CD1c-positive myeloid dendritic cell (primary cell): ENCODE measurements at regions not wholly inside any gene's neighbourhood (a gene's known extent, or its start where the extent isn't known, plus 50 kb on each side); places are given as distances from the start of the nearest gene placed in this dataset.
A peak's percentile ranks its signal among the peaks of the same experiment; 100 is the strongest.
"Not testable (repeated sequence)": the region's sequence is repeated elsewhere in the genome, so short reads cannot be mapped to it uniquely, and the experiment has no call there.

ENCODE experiments used
- DNase-seq: peaks from one replicate; pipeline ENCODE4 v3.0.0-alpha.2; 2016; ENCODE audit errors: extremely low spot score

DNA sequence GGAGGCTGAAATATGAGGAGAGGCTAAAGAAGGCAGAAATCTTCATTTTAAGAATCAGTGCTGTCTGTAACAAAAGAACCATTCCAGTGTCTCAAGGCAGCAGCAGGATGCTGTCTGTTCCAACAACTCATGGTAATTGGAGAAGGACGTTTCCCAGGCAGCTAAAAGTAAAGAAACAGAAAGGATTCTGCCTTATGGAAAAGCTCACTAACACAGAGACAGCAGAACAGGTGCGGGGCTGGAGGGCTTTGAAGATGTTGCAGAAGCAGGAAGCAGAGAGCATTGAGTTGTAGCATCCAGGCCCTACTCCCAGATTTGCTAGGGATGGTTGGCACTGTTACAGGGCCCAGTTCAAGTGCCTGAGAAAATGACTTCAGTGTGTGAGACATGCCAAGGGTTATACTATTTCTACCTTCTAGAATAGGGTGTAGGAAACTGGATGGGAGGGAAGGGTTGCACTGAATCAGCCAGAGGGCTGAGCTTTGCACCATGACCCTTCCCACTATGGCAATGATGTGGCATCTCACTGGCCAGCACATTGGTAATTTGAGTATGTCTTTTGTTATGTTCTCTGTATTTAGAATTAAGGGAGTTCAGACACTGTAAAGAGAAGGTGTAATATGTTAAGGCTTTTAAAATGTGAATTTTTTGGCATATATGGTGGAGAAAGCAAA lies 160.0 kb upstream of the FBXO33 start:
- no peak for DNase-seq

DNA sequence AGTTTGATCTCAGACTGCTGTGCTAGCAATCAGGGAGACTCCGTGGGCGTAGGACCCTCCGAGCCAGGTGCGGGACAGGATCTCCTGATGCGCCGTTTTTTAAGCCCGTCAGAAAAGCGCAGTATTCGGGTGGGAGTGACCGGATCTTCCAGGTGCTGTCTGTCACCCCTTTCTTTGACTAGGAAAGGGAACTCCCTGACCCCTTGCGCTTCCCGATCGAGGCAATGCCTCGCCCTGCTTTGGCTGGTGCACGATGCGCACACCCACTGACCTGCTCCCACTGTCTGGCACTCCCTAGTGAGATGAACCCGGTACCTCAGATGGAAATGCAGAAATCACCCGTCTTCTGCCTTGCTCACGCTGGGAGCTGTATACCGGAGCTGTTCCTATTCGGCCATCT lies 157.6 kb upstream of the FBXO33 start:
- not testable (repeated sequence) for DNase-seq

DNA sequence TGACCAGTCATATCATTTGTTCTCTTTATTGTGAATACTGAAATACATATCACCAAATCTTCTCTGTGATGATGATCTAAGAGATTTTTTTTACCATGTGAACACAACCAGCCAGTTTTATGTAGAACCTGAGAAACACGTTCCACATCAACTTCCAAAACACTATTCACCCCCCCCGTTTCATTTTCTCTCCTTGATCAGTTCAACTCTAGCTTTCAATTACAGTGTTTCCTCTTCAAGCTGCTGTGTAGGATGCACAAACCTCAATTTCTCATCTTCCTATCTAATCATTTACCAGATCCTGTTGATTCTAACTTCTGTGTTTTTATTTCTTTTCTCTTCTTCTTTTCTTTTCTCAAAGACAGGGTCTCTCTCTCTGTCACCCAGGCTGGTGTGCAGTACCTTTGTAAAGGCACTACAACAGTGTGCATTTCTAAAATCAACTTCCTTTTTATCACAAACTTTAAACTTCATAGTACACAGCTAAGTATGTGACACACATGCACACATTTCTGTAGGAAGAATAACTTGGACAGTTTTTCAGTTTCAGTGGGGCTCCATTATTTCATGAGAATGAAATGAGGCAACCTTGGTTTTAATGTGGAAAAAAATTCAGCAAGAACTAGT lies 149.9 kb upstream of the FBXO33 start:
- DNase-seq, result no peak

DNA sequence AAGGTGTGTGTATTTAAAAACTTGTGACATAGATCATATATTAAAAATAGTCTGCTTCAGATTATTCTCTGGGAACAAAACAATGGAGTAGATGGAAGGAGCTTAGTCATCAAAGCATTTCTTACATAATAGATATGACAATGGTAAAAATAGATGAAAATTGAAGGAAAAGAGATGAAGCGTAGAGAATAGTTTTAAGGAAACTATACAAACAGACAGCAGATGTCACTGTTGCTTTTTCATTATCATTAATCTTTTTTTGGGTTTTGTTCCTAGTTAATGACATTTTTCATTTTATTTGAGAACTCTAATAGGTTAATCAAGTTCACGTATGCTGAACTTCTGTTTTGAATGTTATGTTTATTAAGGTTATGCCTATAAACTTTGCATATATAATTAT lies 149.2 kb upstream of the FBXO33 start:
- DNase-seq, result no peak

DNA sequence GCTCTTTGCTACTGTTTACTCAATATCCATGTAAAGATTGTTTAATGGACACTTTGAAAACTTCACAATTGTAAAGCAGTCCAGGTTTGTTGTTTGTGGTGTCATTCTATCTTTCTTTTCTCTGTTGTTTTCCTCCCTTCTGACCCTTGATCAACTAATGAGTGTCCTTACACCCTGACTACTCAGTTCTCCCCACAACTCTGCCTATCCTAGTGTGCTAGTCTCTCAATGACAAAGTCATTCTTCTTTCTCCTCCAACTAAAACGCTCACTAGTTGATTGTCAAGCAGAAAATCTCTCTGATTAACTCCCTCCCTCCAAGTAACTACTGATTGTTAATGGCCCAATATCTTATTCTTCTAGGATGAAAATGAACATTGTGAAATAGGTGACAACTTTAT lies 148.5 kb upstream of the FBXO33 start:
- no peak for DNase-seq

DNA sequence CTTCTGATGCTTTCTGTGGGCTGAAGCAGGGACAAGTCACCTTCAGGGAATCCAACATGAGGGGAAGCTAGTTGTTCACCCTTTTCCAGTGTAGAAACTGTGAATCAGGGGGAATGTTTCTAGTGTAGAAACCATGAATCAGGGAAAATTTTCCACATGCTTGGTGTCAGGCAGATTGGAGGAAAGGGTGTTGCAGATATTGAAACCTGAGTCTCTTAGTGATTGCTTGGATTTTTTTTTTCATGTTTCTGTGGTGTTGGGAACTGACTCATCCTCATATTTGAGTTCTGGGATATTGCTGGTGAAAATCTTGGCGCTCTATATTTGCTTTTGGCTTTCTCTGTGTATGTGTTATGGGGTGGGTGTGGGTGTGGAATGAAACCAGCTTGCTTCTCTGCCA lies 144.5 kb upstream of the FBXO33 start:
- no peak for DNase-seq

DNA sequence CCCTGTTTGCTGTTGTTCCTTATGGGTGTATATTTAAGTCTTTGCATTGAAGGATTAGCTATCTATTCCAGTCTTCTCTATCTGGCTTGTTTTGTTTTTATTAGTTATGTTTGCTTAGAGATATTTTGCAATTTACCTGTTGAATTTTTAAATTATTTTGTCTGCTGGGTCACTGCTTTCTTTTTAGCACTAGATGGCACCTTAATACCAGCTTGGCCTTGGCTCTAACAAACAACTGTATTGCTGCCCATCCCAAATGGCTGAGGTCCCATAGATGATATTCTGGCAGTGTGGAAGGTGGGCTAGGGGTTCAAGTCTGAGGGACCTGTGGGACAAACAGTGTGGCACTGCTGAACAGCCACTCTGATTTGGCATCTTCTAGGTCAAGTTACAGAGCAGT lies 144.0 kb upstream of the FBXO33 start:
- DNase-seq, result no peak

DNA sequence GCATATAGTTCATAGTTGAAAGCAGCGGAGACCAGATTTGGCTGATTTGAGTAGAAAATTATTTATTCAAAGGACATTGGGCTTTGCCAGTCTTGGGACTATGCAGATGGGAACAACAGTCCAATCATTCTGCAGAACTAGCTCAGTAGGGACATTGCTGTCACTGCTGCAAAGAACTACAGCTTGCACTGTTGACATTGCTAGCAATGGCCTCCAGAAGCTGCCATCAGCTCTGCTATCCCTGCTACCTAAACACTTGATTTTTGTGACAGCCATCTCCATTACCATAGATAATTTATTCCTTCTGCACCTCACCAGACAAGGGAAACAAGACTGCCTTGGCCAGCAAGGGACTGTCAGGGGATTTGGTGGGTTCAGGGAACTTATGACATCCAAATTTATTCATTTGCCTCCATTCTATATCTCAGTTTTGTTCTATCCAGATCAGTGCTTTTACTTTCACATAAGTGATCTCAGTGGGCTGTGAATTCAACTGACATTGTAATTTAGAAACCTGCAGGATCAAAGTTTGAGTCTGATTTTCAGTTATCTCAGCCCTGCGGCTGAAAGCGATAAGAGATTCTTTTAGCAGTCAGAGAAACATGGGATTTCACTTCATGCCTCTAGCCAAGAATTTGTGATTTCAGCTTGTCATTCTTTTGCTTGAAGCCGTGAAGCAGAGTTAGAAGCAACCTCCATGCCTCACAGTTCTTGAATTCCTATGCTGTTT lies 136.7 kb upstream of the FBXO33 start:
- DNase-seq, result no peak

DNA sequence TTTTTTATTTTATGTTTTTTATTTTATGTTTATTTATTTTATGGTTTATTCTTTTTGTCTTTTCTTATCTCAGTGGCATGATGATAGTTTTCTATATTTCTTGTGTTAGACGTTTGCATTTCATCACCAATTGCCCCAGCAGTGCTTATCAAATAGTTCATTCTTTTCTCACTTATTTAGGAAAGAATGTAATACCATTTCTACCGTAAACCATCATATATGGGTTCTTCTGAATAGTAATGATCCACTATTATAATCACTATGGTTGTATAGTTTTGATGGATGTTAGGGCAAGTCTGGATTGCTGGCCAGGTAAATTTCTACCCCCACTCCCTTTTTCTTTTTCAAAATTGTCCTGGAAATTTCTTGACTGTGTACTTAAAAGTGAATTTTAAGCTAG lies 134.6 kb upstream of the FBXO33 start:
- DNase-seq, result no peak

DNA sequence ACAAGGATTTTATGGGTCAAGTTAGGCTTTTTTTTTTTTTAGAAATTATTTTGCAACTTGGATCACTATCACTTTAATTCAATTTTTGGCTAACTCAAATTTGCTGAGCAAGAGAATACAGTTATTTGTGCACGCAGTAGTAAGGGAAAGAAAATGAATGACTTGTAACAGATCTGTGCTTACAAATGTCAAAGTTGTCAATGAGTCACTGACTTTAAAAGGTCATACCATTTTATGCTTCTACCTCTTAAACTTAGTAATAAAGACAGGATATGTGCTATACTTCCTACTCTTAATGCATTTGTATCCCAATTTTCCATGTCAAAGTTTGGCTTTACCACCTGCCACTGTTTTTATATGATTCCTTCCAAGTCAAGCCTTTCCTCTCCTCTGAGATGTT lies 131.1 kb upstream of the FBXO33 start:
- DNase-seq, result no peak

DNA sequence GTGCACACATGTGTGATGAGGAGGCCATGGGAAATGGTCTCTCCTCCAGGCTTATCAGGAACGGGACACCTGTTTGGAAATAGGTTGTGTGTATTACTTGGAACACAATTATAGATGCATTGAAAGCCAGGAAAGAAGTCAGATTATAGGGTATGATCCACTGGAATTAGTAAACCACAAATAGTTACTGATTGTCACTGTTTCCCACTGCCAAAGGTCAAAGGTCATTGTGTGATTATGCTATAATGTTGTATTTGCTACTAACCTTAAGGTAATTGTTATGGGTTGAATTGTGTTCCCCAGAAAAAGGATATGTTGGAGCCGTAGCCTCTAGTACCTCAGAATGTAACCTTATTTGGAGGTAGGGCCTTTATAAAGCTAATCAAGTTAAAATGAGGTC lies 129.9 kb upstream of the FBXO33 start:
- no peak for DNase-seq

DNA sequence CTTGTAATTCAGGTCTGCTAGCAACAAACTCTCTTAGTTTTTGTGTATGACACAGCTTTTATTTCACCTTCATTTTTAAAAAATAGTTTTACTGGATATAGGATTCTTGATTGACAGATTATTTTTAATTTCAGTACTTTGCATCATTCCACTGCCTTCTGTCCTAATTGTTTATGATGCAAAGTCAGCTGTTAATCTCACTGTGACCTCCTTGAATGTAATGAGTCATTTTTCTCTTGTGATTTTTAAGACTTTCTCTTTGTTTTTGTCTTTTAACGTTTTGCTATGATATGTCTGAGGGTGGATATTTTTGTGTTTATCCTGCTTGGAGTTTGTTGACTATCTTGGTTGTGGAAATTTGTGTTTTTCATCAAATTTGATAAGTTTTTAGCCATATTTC lies 126.3 kb upstream of the FBXO33 start:
- no peak for DNase-seq

DNA sequence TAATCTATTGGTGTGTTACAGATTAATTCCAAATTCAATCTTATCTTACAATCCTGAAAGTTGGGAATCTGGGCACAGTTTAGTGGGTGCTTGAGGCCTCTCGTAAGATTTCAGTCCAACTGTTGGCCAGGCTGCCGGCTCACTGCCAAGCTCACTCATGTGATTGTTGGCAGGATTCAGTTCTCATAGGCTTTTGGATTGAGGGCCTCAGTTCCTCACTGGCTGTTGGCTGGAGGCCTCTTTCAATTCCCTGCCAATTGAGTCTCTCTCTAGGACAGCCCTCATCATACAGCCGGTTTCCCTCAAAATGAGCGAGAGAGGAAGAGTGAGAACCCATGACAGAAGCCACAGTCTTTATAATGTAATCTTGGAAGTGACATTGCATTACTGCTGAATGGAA lies 123.5 kb upstream of the FBXO33 start:
- DNase-seq, result no peak

DNA sequence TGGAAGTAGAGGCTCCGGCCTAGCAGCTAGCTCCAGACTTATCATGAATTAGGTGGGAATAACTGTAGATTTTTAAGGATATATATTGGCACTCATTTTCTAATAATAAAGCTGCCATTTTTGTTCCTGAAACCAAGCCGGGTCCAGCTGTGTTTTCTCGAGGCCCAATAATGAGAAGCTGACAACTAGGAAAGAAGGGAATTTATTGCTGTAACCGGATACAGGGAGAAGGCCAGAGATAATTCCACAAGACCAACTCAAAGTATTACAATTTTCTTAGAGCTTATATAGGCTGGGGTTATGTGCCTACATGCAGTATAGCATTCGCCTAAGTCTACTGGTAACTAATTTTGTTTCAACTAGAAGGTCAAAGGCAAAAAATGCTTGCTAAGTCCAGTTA lies 122.3 kb upstream of the FBXO33 start:
- no peak for DNase-seq

DNA sequence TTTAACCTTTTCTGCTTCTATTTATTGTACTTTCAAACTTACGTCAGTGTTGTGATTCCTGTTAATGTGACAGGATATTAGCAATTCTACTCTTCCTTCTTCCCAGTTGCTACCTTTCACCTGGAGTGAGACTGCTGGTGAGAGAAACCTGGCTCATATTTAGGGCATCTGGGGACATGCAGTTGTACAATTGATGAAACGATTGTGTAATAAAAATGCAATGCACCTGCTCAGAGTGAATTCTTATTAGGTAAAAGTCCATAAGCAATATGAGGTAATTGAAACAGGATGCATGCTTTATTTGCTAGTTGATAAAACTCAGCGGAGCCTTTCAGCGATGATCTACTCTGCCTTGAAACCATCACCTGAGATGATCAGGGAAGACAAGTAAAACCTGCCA lies 116.1 kb upstream of the FBXO33 start:
- no peak for DNase-seq

DNA sequence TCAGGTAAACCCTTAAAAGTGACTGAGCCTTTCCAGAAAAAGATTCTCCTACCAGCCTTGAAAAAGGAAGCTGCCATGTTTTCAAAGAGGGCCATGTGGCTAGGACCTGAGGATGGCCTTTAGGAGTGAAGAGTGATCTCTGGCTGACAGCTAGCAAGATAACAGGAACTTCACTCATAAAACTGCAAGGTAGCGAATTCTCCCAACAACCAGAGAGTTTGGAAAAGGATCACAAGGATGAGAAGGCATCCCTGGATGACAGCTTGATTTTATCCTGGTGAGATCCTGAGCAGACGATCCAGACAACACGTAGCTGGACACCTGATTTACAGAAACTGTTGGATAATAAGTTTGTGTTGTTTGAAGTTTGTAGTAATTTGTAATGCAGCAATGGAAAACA lies 115.6 kb upstream of the FBXO33 start:
- DNase-seq, result no peak

DNA sequence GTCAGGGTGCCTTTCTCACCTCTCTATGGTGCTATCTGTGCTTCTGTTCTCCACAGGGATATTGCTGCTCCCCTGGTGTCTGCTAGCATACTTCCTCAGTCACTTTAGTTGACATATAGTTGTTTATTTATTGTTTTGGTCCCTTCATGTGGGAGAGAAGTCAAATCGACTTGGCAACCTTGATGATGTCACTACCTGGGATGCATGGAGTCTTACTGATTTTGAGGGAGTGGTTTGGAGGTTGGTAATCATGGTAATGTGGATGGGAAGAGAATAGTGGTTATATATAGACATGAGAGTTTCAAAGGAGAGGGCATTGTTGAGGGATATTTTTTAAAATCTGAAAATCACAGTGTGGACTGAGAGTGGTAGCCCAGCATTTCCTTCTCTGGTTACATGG lies 73.6 kb upstream of the FBXO33 start:
- no peak for DNase-seq

DNA sequence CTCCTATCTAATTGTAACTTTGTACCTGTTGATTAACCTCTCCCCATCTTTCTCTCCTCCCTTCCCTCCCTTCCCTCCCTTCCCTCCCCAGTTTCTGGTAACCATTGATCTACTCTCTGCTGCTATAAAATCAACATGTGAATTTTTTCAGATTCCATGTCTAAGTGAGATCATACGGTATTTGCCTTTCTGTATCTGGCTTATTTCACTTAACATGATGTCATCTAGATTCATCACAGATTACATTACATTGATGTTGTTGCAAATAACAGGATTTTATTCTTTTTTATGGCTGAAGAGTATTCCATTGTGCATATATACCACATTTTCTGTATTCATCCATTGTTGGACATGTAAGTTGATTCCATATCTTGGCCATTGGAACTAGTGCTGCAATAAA lies 68.0 kb upstream of the FBXO33 start:
- no peak for DNase-seq

DNA sequence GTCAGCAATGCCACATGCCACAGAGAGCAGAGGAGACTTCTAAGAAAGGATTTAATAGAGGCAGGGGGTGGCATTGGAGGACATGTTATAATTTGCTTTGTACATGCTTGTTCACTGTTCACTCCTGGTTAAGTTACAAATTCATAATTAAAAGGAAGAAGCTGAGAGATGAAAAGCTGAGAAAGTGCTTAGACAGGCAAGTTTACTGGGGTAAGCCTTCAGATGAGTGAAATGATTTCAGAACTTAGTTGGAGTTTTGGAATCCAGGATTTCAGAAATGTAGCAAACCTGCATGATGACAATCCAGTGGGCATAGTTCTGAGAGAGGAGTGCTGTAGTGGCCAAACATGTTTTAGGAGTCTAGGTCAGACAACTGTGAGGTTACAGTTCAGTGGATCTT lies 67.3 kb upstream of the FBXO33 start:
- DNase-seq, result no peak

DNA sequence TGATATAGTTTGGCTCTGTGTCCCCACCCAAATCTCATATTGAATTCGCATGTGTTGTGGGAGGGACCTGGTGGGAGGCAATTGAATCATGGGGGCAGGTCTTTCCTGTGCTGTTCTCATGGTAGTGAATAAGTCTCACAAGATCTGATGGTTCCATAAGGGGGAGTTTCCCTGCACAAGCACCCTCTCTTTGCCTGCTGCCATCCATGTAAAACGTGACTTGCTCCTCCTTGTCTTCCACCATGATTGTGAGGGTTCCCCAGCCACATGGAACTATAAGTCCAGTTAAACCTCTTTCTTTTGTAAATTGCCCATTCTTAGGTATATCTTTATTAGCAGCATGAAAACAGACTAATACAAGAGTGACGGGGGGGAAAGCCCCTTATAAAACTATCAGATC lies 65.4 kb upstream of the FBXO33 start:
- DNase-seq, result not testable (repeated sequence)

DNA sequence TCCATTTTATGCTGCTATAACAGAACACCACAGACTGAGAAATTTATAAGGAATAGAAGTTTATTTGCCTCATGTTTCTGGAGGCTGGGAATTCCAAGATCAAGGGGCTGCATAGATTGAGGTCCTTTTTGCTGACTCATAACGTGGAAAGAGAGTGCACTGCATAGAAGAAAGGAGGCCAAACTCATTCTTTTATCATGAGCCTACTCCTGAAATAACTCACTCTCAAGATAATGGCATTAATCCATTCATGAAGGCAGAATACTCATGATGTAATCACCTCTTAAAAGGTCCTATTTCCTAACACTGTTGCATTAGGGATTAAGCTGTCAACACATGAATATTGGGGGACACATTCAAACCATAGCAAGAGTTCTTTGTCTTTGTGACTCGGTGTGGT lies 60.0 kb upstream of the FBXO33 start:
- no peak for DNase-seq

DNA sequence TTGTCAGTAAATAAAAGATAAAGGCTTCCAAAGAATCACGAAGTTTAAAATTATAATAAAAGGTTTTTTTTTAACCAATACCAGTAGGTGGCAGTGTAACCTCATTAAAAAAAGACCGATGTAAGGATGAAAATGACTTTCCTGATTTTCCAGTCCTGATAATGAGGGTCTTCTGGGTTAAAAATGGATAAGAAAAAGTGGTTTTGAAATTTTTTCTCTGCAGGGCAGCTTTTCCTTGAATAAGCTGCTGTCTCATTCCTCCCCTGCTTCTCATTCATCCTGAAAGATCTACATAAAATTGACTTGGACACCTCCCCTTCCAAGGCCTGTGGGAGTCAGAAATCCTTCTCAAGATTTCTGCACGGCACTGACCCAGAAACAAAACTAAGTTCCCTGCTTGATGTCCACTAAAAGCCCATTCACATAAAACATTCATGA lies 58.9 kb upstream of the FBXO33 start:
- peak; percentile 31 for DNase-seq

DNA sequence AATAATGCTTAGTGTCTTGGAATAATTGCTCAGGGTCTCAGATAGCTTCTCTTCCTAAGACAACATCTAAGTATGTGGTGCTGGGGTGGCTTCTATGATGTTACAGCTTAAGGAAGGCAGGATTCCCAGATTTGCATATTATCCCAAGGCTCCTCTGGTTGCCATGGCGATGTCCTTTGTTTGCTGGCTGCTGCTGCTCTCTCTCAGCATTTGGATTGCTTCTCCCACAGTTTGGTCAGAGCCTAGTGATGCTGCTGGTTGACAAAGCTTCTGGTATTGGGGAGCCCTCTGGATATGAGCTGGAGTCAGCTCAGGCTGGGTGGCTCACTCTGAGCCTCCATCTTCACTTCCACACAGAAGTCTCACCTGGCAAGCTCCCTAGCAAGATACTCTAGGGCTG lies 56.4 kb upstream of the FBXO33 start:
- no peak for DNase-seq
